ENCODE measurements at regions not wholly inside any gene's neighbourhood (a gene's known extent, or its start where the extent isn't known, plus 50 kb on each side); places are given as distances from the start of the nearest gene placed in this dataset.

DNA sequence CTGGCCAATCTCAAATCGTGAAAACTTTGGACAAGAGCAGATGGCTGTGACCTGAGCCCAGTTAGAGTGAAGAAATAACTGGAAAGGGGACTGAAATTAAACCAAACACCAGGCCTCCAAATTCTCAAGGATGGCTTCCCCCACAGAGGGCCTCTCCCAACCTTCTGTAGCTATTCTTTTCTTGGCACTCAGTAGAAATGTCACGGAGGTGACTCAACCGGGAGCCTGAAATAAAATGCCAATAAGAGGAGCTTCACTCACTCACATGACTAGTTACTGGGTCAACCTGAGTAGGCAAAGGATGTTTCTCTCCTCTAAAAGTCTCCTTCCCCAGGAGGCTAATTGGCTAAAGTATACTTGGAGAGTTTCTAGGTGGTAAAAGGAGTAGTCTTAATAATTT lies 230.7 kb downstream of the MAF start:
- TF ChIP-seq, protein P1, sequence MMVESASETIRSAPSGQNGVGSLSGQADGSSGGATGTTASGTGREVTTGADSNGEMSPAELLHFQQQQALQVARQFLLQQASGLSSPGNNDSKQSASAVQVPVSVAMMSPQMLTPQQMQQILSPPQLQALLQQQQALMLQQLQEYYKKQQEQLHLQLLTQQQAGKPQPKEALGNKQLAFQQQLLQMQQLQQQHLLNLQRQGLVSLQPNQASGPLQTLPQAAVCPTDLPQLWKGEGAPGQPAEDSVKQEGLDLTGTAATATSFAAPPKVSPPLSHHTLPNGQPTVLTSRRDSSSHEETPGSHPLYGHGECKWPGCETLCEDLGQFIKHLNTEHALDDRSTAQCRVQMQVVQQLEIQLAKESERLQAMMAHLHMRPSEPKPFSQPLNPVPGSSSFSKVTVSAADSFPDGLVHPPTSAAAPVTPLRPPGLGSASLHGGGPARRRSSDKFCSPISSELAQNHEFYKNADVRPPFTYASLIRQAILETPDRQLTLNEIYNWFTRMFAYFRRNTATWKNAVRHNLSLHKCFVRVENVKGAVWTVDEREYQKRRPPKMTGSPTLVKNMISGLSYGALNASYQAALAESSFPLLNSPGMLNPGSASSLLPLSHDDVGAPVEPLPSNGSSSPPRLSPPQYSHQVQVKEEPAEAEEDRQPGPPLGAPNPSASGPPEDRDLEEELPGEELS (CRISPR knock-in tag; IDR thresholded peaks at IDR 0.05): no peak
- TF ChIP-seq, protein P2, sequence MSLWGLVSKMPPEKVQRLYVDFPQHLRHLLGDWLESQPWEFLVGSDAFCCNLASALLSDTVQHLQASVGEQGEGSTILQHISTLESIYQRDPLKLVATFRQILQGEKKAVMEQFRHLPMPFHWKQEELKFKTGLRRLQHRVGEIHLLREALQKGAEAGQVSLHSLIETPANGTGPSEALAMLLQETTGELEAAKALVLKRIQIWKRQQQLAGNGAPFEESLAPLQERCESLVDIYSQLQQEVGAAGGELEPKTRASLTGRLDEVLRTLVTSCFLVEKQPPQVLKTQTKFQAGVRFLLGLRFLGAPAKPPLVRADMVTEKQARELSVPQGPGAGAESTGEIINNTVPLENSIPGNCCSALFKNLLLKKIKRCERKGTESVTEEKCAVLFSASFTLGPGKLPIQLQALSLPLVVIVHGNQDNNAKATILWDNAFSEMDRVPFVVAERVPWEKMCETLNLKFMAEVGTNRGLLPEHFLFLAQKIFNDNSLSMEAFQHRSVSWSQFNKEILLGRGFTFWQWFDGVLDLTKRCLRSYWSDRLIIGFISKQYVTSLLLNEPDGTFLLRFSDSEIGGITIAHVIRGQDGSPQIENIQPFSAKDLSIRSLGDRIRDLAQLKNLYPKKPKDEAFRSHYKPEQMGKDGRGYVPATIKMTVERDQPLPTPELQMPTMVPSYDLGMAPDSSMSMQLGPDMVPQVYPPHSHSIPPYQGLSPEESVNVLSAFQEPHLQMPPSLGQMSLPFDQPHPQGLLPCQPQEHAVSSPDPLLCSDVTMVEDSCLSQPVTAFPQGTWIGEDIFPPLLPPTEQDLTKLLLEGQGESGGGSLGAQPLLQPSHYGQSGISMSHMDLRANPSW (CRISPR knock-in tag; conservative IDR thresholded peaks at IDR 0.05; ENCODE audit: low read depth): no peak
- TF ChIP-seq NFATC4 (CRISPR knock-in tag; IDR thresholded peaks at IDR 0.05) (no peak), ZBTB21 (CRISPR knock-in tag; IDR thresholded peaks at IDR 0.05; ENCODE audit: borderline replicate concordance) (no peak), TP53 (CRISPR knock-in tag; IDR thresholded peaks at IDR 0.05) (no peak), ZNF317 (CRISPR knock-in tag; IDR thresholded peaks at IDR 0.05; ENCODE audit: borderline replicate concordance, low read depth) (no peak), EMX1 (CRISPR knock-in tag; IDR thresholded peaks at IDR 0.05) (no peak)
- TF ChIP-seq, protein P3, sequence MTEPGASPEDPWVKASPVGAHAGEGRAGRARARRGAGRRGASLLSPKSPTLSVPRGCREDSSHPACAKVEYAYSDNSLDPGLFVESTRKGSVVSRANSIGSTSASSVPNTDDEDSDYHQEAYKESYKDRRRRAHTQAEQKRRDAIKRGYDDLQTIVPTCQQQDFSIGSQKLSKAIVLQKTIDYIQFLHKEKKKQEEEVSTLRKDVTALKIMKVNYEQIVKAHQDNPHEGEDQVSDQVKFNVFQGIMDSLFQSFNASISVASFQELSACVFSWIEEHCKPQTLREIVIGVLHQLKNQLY (CRISPR knock-in tag; IDR thresholded peaks at IDR 0.05): no peak
- TF ChIP-seq, protein P4, sequence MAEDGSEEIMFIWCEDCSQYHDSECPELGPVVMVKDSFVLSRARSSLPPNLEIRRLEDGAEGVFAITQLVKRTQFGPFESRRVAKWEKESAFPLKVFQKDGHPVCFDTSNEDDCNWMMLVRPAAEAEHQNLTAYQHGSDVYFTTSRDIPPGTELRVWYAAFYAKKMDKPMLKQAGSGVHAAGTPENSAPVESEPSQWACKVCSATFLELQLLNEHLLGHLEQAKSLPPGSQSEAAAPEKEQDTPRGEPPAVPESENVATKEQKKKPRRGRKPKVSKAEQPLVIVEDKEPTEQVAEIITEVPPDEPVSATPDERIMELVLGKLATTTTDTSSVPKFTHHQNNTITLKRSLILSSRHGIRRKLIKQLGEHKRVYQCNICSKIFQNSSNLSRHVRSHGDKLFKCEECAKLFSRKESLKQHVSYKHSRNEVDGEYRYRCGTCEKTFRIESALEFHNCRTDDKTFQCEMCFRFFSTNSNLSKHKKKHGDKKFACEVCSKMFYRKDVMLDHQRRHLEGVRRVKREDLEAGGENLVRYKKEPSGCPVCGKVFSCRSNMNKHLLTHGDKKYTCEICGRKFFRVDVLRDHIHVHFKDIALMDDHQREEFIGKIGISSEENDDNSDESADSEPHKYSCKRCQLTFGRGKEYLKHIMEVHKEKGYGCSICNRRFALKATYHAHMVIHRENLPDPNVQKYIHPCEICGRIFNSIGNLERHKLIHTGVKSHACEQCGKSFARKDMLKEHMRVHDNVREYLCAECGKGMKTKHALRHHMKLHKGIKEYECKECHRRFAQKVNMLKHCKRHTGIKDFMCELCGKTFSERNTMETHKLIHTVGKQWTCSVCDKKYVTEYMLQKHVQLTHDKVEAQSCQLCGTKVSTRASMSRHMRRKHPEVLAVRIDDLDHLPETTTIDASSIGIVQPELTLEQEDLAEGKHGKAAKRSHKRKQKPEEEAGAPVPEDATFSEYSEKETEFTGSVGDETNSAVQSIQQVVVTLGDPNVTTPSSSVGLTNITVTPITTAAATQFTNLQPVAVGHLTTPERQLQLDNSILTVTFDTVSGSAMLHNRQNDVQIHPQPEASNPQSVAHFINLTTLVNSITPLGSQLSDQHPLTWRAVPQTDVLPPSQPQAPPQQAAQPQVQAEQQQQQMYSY (CRISPR knock-in tag; IDR thresholded peaks at IDR 0.05): no peak
- TF ChIP-seq, protein P5, sequence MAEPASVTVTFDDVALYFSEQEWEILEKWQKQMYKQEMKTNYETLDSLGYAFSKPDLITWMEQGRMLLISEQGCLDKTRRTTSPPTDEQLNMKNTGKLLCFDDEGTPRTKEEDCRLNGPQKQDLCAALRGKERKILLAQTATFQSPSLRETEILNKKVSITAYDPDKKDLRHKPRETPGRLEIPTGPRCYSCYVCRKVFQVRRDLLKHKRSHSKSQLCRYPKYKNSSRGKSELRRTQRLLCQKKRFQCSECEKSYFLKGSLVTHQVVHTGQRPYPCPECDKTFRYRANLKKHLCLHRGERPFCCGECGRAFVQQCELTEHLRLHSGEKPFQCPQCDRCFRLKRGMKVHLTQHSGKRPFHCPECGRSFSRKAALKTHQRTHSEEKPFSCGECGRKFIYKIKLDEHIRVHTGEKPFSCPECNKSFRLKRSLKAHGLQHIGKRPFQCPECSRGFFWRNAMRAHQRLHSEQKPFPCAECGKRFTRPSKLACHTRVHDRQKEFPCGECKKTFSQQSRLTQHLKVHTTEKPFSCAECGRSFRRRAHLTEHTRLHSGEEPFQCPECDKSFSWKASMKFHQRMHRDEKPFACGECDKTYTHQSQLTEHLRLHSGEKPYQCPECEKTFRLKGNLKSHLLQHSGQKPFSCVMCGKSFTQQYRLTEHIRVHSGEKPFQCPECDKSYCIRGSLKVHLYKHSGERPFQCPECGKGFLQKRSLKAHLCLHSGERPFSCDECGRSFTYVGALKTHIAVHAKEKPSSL (CRISPR knock-in tag; conservative IDR thresholded peaks at IDR 0.05): no peak
- TF ChIP-seq, protein P6, sequence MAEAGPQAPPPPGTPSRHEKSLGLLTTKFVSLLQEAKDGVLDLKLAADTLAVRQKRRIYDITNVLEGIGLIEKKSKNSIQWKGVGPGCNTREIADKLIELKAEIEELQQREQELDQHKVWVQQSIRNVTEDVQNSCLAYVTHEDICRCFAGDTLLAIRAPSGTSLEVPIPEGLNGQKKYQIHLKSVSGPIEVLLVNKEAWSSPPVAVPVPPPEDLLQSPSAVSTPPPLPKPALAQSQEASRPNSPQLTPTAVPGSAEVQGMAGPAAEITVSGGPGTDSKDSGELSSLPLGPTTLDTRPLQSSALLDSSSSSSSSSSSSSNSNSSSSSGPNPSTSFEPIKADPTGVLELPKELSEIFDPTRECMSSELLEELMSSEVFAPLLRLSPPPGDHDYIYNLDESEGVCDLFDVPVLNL (CRISPR knock-in tag; IDR thresholded peaks at IDR 0.05; ENCODE audit: borderline replicate concordance, low read depth): no peak
- H3K4me1 Mint-ChIP-seq: no peaks in the 10 kb centered on the region; the same call in 1 of the 2 replicates
- ChIA-PET POLR2A (no interaction called here), CTCF (no interaction called here)
- peaks cover 34% of the 10 kb centered on the region for H3K9me3 Mint-ChIP-seq
- H3K27me3 Mint-ChIP-seq (ENCODE audit: low read depth): 0 out of 2 replicates have a peak, but pooled peaks cover 3% of the 10 kb centered on the region
- DNase-seq (ENCODE audit: low spot score) (no peak), ATAC-seq (no peak)
- H3K4me3 Mint-ChIP-seq: no peak overlapping the region
- H3K36me3 Mint-ChIP-seq: peaks cover 7% of the 10 kb centered on the region
- no peak overlapping the region for H3K27ac Mint-ChIP-seq

DNA sequence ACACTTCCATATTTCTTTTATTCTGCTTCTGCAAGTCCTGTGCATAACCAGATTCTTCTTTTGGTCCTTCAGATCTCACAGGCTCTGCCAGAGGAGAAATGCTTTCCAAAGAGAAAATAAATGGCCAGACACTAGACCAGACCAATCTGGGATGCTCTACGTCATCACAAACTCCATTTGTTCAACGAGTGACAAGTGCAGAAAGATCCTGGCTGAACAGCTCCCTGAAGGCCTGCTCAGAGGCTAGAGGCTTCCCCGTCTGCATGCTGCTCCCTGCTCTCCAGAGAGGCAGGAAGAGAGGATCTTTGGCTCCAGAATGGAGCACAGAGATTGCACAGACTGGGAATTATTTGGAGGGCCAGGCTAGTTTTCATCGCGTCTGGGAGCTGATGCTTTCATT lies 232.7 kb downstream of the MAF start:
- no peak for ATAC-seq
- peaks cover 30% of the 10 kb centered on the region for H3K9me3 Mint-ChIP-seq
- peaks cover 7% of the 10 kb centered on the region for H3K36me3 Mint-ChIP-seq
- CTCF ChIA-PET: no interaction called here
- H3K4me3 Mint-ChIP-seq: no peak overlapping the region
- POLR2A ChIA-PET: no interaction called here
- H3K27me3 Mint-ChIP-seq (ENCODE audit: low read depth): 0 out of 2 replicates have a peak, but pooled peaks cover 6% of the 10 kb centered on the region
- H3K27ac Mint-ChIP-seq: no peak overlapping the region
- peaks cover under 1% of the 10 kb centered on the region; the same call in 1 of the 2 replicates for H3K4me1 Mint-ChIP-seq
- no peak for DNase-seq (ENCODE audit: low spot score)
- TF ChIP-seq, protein P3 (CRISPR knock-in tag; IDR thresholded peaks at IDR 0.05): no peak
- TF ChIP-seq, protein P7, sequence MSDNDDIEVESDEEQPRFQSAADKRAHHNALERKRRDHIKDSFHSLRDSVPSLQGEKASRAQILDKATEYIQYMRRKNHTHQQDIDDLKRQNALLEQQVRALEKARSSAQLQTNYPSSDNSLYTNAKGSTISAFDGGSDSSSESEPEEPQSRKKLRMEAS (CRISPR knock-in tag; IDR thresholded peaks at IDR 0.05): no peak
- TF ChIP-seq, protein P8, sequence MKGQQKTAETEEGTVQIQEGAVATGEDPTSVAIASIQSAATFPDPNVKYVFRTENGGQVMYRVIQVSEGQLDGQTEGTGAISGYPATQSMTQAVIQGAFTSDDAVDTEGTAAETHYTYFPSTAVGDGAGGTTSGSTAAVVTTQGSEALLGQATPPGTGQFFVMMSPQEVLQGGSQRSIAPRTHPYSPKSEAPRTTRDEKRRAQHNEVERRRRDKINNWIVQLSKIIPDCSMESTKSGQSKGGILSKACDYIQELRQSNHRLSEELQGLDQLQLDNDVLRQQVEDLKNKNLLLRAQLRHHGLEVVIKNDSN (CRISPR knock-in tag; IDR thresholded peaks at IDR 0.05): no peak
- TF ChIP-seq ZNF219 (CRISPR knock-in tag; IDR thresholded peaks at IDR 0.05; ENCODE audit: borderline replicate concordance): no peak
- no peak for TF ChIP-seq ETV6 (CRISPR knock-in tag; IDR thresholded peaks at IDR 0.05)
- no peak for TF ChIP-seq ESRRA (CRISPR knock-in tag; IDR thresholded peaks at IDR 0.05; ENCODE audit: borderline replicate concordance)
- no peak for TF ChIP-seq PRRX2 (CRISPR knock-in tag; IDR thresholded peaks at IDR 0.05)
- TF ChIP-seq, protein P9, sequence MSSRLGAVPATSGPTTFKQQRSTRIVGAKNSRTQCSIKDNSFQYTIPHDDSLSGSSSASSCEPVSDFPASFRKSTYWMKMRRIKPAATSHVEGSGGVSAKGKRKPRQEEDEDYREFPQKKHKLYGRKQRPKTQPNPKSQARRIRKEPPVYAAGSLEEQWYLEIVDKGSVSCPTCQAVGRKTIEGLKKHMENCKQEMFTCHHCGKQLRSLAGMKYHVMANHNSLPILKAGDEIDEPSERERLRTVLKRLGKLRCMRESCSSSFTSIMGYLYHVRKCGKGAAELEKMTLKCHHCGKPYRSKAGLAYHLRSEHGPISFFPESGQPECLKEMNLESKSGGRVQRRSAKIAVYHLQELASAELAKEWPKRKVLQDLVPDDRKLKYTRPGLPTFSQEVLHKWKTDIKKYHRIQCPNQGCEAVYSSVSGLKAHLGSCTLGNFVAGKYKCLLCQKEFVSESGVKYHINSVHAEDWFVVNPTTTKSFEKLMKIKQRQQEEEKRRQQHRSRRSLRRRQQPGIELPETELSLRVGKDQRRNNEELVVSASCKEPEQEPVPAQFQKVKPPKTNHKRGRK (CRISPR knock-in tag; IDR thresholded peaks at IDR 0.05; ENCODE audit: borderline replicate concordance): no peak
- no peak for TF ChIP-seq ZNF317 (CRISPR knock-in tag; IDR thresholded peaks at IDR 0.05; ENCODE audit: borderline replicate concordance, low read depth)
